HUES6 (cell line): ENCODE measurements at regions not wholly inside any gene's neighbourhood (a gene's known extent, or its start where the extent isn't known, plus 50 kb on each side); places are given as distances from the start of the nearest gene placed in this dataset.

Experiments used
- H3K27ac ChIP-seq: 2 replicates; pipeline ENCODE4 v1.7.0; 2013; ENCODE audit warnings: low read depth, mild to moderate bottlenecking, low read length, inconsistent platforms
- H3K27me3 ChIP-seq: 2 replicates; pipeline ENCODE4 v1.6.1; 2013; ENCODE audit warnings: low read length; ENCODE audit not compliant: control insufficient read depth, insufficient read depth
- H3K36me3 ChIP-seq: 2 replicates; pipeline ENCODE4 v1.6.1; 2013; ENCODE audit warnings: low read length; ENCODE audit not compliant: control insufficient read depth, insufficient read depth
- H3K4me1 ChIP-seq: 2 replicates; pipeline ENCODE4 v1.6.1; 2013; ENCODE audit warnings: low read length; ENCODE audit not compliant: control insufficient read depth, insufficient read depth
- H3K4me3 ChIP-seq: 2 replicates; pipeline ENCODE4 v1.5.1; 2013; ENCODE audit warnings: low read depth, low read length
- H3K9ac ChIP-seq: one replicate; pipeline ENCODE4 v1.6.1; 2013; ENCODE audit warnings: mild to moderate bottlenecking, low read length
- H3K9me3 ChIP-seq: 2 replicates; pipeline ENCODE4 v1.6.1; 2013; ENCODE audit warnings: low read depth, low read length; ENCODE audit not compliant: control insufficient read depth, insufficient read depth

GRCh38 chr5:159855476-159856191, 60.6 kb upstream of the ADRA1B start:
- Histone ChIP-seq H3K4me3 (no peak overlapping the region), H3K36me3 (no peaks in the 10 kb centered on the region), H3K27me3 (no peaks in the 10 kb centered on the region), H3K27ac (no peak overlapping the region), H3K9me3 (no peaks in the 10 kb centered on the region), H3K9ac (no peak overlapping the region), H3K4me1 (no peaks in the 10 kb centered on the region)

GRCh38 chr5:159858871-159859270, 57.4 kb upstream of the ADRA1B start:
- Histone ChIP-seq H3K4me1 (no peaks in the 10 kb centered on the region), H3K36me3 (no peaks in the 10 kb centered on the region), H3K27me3 (no peaks in the 10 kb centered on the region), H3K27ac (no peak overlapping the region), H3K9me3 (no peaks in the 10 kb centered on the region), H3K4me3 (no peak overlapping the region), H3K9ac (no peak overlapping the region)

- H3K9ac ChIP-seq = no peak overlapping the region
- no peak overlapping the region for H3K27ac ChIP-seq
- no peaks in the 10 kb centered on the region for H3K4me1 ChIP-seq
- H3K36me3 ChIP-seq = no peaks in the 10 kb centered on the region
- H3K4me3 ChIP-seq = no peak overlapping the region
- no peaks in the 10 kb centered on the region for H3K27me3 ChIP-seq
- H3K9me3 ChIP-seq = no peaks in the 10 kb centered on the region
Measured at GRCh38 chr5:159861086-159861485, 55.2 kb upstream of the ADRA1B start.

- Histone ChIP-seq H3K27ac (no peak overlapping the region), H3K9me3 (no peaks in the 10 kb centered on the region), H3K36me3 (no peaks in the 10 kb centered on the region), H3K4me1 (no peaks in the 10 kb centered on the region), H3K27me3 (peaks cover 3% of the 10 kb centered on the region; the same call in 1 of the 2 replicates), H3K9ac (no peak overlapping the region), H3K4me3 (no peak overlapping the region)
Measured at GRCh38 chr5:159864885-159865691, 51.2 kb upstream of the ADRA1B start.

GRCh38 chr5:159866093-159866492, 50.2 kb upstream of the ADRA1B start:
- H3K4me3 ChIP-seq = no peak overlapping the region
- H3K36me3 ChIP-seq = no peaks in the 10 kb centered on the region
- no peaks in the 10 kb centered on the region for H3K4me1 ChIP-seq
- H3K9me3 ChIP-seq = no peaks in the 10 kb centered on the region
- peaks cover 3% of the 10 kb centered on the region; the same call in 1 of the 2 replicates for H3K27me3 ChIP-seq
- H3K9ac ChIP-seq = no peak overlapping the region
- no peak overlapping the region for H3K27ac ChIP-seq
